HG02623 (cell line): ENCODE measurements at regions not wholly inside any gene's neighbourhood (a gene's known extent, or its start where the extent isn't known, plus 50 kb on each side); places are given as distances from the start of the nearest gene placed in this dataset.
"Not testable (repeated sequence)": the region's sequence is repeated elsewhere in the genome, so short reads cannot be mapped to it uniquely, and the experiment has no call there.

Experiments used
- ATAC-seq: cut with Tn5 transposase; IDR thresholded peaks from one replicate; pipeline ENCODE4 v1.9.1; 2021; ENCODE audit warnings: moderate library complexity; ENCODE audit not compliant: unreplicated experiment

DNA sequence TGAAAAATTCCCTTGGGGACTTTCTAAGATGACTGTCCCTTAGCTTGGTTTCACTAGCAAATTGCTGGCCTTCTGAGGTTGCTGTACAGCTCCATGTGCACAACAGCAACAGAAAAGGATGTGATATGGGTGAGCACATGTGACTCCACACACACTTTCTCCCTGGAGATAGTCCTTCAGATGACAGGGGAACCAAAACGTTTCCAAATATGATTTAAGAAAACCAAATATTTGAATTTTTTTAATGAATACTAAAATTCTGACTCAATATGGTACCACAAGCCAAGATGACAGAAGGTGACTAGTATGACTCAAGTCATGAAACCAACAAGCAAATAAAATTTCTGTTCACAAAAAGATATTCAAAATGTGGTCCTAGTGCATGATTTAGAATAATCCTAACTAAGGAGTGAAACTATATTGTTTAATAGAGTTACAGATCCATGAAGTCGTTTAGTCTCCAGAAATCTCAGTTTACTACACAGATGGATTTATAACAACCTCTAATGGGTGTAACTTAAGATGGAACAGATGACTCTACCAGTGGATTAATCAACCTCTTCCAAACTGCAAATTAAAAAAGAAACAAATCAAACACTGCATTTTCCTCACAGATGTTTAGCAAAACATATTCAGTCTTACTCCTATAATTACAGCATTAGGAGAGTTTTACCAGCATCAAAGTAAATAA is 144.8 kb upstream of the PIK3R1 start:
- ATAC-seq: peak; percentile 91

DNA sequence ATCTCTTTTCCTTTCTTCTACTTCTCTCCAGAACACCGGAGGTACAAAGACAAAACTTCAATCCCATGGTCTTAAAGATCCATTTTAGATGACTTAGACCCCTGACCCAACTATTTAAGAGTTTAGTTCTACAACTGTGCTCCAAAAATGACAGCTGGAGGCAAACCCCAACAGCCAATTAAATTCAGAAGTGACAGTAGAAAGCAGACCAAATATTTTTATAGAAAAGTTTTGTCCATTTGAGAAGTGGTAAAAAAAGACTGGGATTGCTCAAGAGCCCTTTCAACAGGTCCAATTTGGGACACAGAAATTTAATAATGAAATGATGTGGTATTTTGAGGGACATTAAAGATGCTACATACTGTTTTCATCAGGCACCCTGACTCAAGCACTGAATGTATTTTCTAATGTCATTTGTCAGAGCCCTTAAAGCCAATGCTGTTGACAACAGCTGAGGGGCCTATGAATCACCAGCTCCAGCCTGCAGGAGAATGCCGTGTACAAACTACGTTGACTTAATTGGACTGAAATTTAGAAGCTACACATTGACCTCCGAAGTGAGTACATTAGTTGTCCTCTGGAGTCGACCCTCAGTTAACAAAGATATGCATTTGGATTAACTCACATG is 147.5 kb upstream of the PIK3R1 start:
- no peak for ATAC-seq

DNA sequence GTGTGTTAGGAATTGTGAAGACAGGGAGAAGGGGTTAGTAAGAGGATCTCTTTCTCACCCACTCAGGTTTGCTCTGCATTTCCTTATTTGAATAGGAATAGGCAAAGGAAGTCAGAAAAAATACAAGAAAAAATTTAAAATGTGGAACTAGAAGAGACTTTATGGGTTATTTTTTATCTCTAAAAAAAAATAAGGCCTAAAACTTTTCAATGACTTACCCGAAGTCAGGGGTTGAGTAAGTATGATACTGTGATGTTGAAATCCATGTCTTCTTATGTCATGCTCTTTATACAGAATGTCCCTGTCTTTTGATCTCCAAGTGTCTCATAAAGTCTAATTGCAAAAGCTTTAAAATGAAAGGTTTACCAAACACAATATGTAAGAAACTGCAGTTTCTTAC is 148.3 kb upstream of the PIK3R1 start:
- no peak for ATAC-seq

DNA sequence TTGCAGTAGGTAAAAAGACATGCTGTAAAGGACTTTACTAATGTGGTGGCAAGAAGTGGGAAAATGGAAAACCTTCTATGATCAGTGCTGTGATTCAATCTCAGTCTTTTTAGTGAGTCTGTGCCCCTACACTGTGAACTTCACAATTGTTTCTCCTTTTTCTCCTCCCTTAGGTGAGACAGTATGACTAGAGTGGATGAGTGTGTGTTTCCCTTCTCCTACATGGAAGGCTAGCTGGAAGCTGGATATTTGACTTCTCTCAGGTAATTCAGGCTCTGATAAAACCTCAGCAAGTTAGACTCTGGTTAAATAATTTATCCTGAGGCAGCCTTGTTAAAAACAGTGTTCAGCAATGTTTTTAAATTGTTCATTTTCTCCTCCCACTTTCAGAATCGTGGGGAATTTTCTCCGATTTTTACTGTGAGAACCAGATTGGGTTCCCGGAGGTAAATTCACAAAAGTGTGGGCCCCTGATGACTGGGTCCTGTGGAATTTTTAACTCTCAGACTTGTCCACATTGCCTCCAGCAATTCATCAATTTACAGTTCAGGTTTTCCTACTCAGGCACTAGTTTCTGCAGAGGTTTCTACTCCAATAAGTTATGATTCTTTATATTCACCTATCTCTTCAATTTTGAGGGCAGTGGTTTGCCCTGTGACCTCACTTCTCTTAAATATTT is 149.1 kb upstream of the PIK3R1 start:
- ATAC-seq: no peak

DNA sequence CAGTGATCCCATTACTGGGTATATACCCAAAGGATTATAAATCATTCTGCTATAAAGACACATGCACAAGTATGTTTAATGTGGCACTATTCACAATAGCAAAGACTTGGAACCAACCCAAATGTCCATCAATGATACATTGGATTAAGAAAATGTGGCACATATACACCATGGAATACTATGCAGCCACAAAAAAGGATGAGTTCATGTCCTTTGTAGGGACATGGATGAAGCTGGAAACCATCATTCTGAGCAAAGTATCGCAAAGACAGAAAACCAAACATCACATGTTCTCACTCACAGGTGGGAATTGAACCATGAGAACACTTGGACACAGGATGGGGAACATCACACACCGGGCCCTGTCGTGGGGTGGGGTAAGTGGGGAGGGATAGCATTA is 150.2 kb upstream of the PIK3R1 start:
- ATAC-seq: not testable (repeated sequence)

DNA sequence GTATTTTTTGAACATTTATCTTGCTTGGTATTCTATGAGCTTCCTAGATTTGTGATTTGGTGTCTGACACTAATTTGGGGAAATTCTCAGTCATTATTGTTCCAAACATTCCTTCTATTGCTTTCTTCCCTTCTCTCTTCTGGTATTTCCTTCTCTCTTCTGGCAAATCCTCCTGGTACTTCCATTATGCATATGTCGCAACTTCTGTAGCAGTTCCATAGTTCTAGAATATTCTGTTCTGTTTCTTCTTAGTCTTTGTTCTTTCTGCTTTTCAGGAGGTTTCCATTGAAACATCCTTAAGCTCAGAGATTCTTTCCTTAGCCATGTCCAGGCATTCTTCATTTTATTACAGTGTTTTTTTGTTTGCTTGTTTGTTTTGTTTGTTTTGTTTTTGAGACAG is 155.2 kb upstream of the PIK3R1 start:
- no peak for ATAC-seq

DNA sequence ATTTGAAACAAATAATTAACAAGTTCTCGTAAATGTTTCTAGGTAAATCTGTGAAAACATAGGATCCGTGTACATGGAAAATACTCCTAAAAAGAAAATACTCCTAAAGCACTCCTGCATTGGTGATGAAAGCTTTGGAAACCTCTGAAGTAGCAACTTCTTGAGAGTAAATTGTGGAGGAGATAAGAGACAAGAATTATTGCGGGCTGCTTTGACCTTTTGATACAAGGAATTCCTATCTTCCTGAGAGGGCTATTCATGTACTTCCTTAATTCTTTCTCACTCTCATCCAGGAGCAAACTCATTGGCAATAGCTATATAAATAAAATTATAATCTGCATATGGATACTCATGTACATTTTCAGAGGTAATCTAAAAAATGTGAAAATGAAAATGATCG is 158.4 kb upstream of the PIK3R1 start:
- ATAC-seq: no peak

DNA sequence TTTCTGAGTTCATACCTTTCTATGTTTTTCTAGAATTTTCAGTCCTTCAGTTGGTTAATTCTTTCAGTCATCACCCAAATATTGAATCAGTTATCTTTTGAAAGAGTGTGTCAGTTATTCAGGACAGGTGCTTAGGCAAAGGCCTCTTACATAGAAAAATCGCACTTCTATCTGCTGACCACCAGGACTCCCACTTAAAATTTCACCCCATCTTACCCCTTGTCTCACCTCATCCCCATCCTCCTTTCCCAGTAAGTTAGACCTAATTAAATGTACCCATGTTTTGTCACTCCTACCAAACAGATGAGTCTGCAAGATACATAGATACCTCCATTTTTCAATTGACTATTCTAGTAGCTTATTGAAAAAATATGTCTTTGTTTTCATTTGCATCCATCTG is 159.9 kb upstream of the PIK3R1 start:
- ATAC-seq: no peak

DNA sequence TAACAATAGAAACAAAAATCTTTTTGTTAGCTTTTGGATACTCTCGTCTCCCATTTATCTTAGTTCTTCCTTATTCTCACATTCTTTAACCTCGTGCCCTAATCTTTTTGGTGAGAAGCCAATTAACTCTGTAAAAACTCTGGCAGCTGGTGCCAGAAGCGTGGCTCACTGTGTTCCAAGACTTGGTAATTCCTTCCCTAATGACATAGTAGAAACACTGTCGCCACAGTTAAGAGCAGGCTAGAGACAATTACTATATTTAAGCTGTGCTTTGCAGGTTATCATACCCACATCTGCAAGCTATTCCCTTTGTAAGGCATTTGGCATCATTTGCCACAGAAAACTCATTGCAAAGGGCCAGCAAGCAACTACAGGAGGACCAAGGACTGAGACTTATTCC is 160.9 kb upstream of the PIK3R1 start:
- ATAC-seq: no peak

DNA sequence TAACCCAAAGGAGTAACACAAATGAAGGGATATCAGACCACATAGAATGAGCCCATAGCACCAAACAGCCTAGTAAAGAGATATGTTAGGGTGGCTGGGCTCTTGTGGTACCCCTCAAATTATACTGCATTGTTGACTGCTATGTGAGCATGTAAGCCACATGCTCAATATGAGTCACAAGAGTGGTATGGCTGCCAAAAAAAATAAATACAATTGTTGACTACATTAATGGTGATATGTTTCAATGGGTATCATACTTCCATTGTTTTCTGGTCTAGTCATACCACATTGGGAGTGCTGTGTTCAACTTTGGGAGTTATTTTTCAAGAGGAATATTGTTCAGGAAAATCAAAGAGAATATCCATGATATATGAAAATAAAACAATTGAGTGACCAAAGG is 162.4 kb upstream of the PIK3R1 start:
- ATAC-seq: no peak

DNA sequence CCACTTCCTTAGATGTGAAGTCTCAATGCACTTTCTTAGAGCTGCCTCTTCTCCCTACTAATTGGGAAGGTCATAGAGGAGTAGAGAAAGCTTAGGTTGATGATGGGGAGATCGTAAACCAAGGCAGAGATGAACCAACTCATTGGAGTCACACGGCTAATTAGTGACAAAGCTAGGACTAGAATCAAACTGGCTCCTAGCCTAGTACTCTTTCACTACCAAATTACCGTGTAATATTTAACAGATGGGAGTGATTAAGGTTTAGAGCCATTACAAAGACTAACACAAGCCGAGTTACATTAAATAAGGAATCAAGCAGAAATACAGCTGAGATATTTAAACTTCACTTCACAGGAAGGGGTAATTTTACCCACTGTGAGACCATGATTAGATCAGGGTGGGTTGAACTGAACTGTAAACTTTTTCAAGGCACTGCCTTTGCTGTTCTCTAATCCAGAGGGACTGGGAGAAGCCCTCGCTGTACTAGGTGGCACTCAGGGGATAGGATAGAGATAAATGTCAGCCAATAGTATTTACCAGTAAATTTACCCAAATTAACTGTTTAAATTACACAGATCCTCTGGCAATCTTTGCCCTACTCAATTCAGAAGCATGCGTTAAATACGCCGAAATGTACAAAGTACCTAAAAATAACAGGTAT is 166.4 kb upstream of the PIK3R1 start:
- no peak for ATAC-seq

DNA sequence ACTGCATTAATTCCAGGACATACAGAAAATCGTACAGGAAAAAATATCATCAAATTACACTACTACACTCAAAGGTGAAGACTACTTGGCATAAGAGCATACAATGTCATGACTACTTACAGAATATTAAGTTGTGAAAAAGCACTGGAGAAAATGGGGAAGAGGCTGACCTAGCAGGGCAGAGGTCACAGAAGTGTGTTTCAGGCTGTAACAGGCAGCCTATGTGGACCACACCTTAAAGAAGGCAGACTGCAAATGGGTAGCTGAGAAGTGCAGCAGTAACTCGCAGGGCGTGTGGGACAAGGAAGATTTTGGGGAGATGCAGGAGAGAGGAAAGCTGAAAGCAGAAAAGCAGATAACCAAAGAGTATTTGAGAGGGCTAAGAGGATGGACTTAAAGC is 167.0 kb upstream of the PIK3R1 start:
- no peak for ATAC-seq

DNA sequence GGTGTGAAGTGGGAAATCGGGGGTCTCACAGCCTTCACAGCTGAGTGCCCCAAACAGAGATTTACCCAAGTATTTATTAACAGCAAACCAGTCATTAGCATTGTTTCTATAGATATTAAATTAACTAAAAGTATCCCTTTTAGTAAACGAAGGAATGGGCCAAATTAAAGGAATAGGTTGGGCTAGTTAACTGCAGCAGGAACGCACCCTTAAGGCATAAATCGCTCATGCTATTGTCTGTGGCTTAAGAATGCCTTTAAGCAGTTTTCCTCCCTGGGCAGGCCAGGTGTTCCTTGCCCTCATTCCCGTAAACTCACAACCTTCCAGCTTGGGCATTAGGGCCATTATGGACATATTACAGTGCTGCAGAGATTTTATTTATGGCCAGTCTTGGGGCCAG is 167.5 kb upstream of the PIK3R1 start:
- ATAC-seq: not testable (repeated sequence)

DNA sequence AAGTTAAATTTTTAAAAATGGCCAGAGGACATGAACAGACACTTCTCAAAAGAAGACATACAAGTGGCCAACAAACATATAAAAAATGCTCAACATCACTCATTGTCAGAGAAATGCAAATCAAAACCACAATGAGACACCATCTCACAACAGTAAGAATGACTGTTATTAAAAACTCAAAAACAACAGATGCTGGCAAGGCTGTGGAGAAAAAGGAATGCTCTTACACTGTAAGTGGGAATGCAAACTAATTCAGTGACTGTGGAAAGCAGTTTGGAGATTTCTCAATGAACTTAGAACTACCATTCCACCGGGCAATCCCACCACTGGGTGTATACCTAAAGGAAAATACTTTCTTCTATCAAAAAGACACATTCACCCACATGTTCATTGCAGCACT is 168.5 kb upstream of the PIK3R1 start:
- ATAC-seq: no peak

DNA sequence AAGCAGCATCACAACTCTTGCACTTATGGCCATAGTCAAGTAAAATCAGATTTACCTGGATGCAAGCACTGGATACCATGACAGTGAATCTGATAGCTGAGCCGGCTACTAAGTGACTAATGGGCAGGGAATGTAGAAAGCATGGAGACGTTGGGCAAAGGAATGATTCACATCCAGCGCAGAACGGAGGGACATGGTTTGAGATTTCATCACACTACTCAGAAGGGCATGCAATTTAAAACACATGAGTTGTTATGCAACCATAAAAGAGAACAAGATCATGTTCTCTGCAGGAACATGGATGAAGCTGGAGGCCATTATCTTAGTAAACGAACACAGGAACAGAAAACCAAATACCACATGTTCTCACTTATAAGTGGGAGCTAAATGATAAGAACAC is 169.1 kb upstream of the PIK3R1 start:
- ATAC-seq: no peak

DNA sequence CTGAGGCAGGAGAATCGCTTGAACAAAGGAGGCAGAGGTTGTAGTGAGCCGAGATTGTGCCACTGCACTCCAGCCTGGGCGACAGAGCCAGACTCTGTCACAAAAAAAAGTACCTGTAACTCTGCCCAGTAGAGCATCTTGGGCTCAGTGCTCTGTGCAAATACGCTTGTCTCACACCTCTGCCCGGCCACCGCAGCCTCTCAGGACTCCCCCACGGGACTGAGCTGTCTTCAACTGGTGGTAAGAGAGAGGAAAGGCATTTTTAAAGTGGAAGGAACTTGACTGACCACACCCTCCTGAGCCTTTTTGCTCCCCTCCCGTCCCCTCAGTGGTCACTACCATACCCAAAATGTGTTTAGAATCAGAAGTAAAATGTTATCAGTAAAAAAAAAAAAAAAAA is 174.3 kb upstream of the PIK3R1 start:
- peak; percentile 87 for ATAC-seq

DNA sequence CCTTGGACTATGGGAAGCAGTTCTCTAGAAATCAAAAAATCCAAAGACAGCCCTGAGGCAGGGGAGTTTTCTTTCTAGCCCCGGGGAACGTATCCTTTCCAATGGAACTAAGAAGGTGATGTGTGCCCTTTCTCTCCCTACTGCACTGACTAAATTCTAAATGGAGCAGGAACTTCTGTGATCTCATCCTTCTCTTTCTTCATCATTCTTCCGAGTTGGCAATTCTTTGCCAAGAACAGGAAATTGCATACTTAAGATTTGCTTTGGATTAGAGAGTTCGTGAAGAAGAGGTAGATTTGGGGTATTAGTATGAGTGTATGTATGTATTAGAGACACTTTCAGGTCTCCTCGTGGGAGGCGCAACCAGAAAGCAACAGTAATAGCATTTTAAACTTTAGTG is 178.0 kb upstream of the PIK3R1 start:
- ATAC-seq: no peak

DNA sequence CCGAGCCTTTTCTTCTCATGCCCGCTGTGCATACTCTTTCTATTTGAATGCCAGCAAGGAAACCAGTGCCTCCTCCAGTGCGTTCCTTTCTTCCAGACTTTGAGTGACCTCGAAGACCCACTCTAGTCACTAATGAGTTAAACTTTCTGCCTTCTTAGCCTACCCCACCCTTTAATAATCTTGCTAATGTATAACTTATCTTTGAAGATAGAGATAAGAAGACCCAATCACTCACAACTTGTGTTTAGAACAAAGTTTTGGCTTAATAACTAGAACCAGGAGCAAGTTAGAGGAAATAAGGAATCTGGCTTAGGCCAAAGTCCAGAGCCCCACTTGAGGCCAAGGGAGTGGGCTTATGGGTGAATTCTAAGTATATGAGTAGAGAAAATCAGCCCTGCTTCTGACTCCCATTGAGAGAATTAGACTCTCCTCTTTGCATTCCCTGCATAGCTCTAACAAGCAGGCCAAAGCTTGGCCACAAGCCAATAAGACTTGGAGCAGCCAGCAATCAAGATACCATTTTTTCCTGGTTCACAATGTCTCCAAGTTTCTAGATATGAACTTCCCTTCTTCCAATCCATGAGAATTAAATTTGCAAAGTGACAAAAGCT is 181.5 kb upstream of the PIK3R1 start:
- ATAC-seq: no peak

DNA sequence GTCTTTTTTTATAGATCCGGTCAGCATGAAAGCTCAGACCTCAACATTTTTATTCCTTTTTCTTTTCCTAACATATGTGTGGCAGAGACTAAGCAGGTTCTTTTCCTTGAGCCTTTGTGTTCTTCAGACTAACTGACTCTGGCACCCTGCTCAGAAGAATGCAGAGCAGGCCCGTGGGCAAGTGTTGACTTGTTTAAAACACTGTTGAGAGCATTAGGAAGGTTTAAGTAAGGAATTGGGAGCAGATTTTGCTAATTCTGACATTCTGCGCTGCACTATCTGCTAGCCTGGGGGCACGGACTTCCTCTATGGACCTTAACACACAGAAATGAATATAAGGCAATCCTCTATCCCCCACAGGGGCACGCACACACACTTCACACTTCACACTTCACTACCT is 182.5 kb upstream of the PIK3R1 start:
- ATAC-seq: no peak

DNA sequence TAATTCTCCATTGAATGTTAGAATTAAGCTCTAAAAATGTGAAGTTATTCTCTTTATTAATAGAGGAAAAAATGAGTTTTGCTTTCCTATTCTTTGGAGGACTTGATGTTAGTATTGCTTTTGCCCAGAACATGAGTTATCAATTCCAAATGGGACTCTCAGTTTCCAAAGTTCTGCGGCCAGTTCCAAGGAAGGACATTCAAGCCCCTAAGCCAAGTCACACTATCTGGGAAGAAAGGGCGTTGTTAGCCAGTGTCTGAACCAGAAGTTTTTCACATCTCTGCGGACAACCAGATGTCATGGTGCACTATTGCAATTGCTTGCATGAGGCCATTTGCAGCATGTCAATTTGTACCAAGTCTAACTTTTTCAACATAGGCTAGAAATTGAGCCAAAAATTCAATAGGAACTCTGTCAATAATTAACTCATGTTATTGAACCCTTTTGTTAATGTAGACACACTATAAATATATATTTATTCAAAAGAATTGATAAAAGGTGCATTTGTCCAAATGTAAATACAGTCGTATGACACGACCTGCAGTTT is 183.3 kb upstream of the PIK3R1 start:
- ATAC-seq: no peak

DNA sequence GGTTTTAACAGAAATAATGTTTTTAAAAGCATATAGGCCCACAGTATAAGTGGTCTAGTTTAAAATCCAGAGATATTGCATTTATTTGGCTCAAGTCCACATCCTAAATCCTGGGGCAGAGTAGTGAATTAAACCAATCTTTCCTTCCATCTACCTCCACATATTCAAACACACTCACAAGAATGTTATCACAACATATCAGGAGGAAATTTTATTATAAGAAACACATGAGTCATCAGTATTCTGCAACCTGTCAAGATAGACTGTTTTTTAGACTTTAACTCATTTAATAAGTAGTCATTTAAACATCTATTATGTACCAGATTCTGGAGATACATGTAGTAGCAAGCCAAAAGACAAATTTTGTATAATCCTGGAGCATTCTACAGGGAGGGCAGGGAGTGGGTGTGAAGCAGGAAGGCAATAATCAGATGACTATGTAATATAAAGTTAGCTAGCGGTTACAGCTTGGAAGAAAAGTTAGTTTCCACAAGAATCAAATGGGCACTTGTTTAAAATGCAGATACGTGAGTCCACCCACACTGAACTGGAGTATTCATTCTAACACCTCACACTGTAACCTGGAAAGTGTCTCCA is 187.3 kb upstream of the PIK3R1 start:
- ATAC-seq: no peak
